ENCODE measurements at regions not wholly inside any gene's neighbourhood (a gene's known extent, or its start where the extent isn't known, plus 50 kb on each side); places are given as distances from the start of the nearest gene placed in this dataset.
A peak's percentile ranks its signal among the peaks of the same experiment; 100 is the strongest.
"Not testable (repeated sequence)": the region's sequence is repeated elsewhere in the genome, so short reads cannot be mapped to it uniquely, and the experiment has no call there.

GRCh38 chr2:198615972-198616371 is 811.6 kb downstream of the PLCL1 start:
- DNase-seq: no peak

DNA sequence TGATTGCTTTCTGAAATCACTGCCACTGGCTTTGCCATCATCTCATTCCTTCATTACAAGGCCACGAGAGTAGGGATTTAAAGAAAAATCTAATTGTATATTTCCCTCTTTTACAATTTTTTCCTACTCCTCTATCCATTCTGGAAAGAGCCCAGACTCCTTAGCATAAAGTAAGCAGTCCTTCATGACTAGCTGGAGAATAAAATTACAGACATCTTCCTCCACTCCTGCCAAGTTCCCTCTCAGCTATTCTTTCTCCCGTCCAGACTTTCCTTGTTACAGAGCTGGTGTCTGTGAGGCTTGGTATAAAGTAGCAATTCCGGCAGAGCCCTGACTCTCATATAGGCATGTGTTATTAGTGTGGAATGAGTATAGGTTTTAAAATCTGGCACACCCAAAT is 806.8 kb downstream of the PLCL1 start:
- DNase-seq: no peak

GRCh38 chr2:198604599-198604998 is 800.2 kb downstream of the PLCL1 start:
- no peak for DNase-seq

GRCh38 chr2:198602986-198603385 is 798.6 kb downstream of the PLCL1 start:
- DNase-seq: not testable (repeated sequence)

DNA sequence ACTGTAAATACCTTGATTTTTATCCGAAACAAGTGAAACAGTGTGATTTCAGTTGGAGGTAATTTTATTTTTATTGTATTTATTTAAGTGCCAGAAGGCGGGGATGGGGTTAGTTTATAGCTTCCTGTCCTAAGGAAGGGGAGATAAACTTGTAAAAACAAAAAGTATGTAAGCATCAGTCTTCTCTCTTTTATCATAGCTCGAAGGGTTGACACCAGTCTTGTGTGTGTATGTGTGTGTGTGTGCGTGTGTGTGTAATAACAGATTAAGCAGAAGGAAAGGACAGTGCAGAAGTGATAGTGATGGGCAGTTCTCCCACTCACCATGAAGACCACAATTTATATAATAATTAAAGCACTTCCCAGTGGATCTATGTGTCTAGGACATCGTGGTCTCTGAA is 793.3 kb downstream of the PLCL1 start:
- no peak for DNase-seq

DNA sequence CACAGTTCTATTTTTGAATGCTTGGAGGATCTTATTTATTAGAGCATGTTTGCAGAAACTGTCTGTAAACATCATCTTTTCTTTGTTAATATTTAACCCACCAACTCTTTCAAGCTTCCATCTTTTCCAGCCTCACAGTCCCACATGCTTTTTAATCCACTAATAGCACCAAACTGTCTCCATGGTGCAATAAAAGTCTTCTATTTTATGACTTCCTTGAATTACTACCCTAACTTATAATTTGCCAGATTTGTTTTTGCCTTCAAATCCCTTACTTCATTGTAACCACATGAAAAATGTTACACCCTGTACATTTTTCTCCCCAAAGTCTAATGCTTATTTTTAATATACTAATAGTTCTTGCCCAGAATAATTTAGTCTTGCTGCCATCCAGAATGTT is 792.6 kb downstream of the PLCL1 start:
- DNase-seq: no peak

DNA sequence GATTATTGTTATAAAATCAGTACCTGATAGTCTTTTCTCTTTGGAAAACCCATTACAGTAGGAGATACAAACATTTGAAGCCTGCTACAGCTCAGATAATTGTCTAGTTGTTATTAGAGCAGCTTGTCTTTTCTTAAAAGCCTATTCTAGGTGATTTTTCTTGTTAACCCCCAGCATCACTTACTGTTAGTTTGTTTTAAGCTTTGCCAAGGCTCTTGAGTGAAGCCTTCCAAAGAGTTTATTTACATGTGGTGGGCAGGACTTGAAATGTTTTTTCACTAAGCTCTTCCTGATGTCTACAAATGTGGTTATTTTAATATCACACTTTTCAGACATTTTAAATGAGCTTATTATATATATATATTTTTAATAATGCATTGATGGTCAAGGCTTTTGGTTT is 791.3 kb downstream of the PLCL1 start:
- DNase-seq: no peak

DNA sequence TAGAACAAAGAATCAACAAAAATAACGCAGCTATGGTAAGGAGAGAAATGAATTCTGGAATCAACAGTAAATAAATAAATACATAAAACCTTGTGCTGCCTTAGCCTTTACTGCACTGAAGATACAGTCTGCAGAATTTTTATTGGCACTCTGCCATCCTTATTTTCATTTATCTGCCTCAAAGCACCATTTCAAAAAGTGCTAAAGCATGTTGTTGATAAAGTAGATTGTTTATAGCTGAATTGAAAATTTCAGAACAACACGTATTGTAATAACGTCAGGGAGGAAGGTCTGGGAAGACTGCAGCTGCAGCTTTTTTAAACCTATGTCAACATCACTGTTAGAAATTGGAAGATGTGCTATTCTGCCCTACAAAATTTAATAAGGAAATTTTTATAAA is 787.2 kb downstream of the PLCL1 start:
- no peak for DNase-seq

- DNase-seq: no peak
These were observed 783.3 kb downstream of the PLCL1 start for GRCh38 chr2:198587741-198588140.

DNA sequence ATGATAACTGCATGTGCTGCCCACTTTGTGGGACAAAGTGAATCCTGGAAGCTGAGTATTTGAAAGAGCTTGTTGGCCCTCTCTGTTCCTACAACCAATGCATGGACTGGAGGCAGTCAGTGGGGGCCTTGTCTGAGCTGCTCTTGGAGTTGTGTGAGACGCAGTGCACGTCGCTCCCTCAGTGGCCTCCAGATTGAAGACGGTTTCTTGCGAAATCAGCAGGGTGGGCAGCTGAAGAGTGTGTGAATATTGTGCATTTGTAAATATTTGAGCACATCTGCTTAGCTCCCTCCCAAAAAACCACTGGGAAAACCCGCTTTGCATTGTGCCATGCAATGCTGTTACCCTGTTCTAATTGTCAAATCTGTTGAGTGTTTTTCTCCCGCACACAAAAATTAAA is 782.8 kb downstream of the PLCL1 start:
- no peak for DNase-seq

DNA sequence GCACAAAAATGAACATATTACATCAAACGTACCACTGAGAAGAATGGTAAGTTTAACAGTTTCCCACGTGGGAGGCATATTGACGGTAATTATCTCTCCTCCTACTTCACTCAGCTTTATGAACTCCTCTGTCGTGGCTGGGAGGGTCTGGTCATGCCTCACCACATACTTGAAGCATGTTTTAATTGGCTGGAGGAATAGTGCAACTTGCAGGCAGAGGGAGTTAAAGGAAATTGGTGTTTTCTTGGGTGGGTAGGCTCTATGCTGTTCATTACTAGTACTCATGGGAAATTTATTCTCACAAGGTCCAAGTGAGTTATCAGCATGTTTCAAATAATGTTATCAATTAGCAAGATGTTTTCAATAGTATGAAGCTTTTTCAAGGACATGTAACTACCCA is 767.0 kb downstream of the PLCL1 start:
- no peak for DNase-seq

DNA sequence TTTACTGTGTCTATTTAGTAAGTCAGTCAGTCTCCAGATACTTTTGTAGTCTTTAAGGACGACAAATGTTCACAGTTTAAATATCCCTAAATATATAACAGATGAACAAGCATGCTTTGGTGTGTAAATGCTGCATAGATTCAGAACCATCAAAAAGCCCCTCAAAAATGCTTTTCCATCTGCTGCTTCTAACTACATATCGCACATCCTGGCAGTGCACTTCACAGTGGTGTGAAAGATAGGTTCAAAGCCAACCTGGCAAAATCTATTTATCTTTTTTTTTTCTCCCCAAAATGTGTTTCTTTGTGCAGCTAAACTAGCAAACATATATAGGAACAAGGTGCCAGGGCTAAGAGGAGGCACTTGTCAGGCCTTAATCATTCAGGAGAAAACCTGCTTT is 753.8 kb downstream of the PLCL1 start:
- no peak for DNase-seq

- no peak for DNase-seq
These were observed 741.7 kb downstream of the PLCL1 start for GRCh38 chr2:198546122-198546521.

DNA sequence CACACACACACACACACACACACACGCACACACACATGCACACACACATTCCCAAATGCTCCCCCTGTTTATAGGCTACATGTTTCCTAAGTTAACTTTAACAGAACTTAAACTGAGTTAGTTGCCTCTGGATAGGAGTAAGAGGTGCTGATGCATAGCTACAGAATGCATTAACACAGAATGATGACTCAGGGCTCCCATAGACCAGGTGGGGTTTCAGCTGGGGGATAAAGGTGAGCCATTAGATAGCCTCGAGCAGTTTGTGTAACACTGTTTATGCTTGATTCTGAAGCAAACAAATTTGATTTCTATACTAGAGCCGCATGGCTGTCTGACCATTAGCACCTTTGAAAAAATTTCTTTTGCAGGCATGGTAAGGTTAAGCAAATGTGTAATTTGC is 741.0 kb downstream of the PLCL1 start:
- no peak for DNase-seq

- DNase-seq: no peak
These were observed 740.1 kb downstream of the PLCL1 start for GRCh38 chr2:198544461-198544860.

DNA sequence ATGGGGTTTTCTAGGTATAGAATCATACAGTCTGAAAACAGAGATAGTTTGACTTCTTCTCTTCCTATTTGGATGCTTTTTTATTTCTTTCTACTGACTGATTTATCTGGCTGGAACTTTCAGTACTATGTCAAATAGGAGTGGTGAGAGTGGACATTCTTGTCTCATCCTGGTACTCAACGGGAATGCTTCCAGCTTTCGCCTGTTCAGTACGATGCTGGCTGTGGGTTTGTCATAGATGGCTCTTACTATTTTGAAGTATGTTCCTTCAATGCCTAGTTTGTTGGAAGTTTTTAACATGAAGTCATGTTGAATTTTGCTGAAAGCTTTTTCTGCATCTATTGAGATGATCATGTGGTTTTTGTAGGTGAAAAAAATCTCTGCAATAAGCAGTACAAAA is 730.4 kb downstream of the PLCL1 start:
- DNase-seq: no peak

- no peak for DNase-seq
These were observed 721.0 kb downstream of the PLCL1 start for GRCh38 chr2:198525211-198525969.

DNA sequence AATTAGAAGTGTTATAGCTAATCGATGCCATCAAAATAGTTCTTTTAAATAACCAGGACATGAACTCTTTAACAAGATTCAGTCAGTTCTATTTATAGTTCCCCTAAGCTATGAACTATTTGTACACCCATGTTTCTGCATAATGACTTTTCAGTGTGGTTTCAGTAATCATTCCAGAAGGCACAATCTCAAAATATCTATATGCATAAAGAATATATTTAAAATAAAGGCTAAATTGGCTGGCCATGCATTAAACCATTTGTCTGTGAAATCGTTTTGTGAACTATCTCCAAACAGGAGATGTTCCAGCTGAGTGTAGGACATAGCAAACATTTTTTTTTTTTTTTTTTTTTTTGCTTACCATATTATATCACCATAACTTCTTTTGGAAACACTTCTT is 719.3 kb downstream of the PLCL1 start:
- no peak for DNase-seq

DNA sequence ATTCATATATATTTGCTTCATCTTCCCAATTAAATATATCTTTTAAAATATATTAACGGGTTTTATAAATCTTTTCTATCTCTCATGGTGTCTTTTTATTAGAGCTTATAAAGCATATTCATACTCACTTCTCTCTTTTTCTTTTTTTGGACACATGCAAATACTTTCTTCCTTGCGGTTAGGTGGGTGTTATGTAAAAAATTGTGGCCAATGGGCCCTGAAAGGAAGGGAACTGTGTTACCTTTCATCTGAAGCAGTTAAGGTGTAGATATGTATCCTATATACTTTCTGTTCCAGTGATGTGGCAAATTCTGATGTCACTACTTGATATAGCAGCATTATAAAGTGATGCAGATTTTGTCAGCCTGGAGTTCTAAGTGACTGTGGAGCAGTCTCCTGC is 714.5 kb downstream of the PLCL1 start:
- no peak for DNase-seq

- no peak for DNase-seq
These were observed 713.6 kb downstream of the PLCL1 start for GRCh38 chr2:198517976-198518375.

DNA sequence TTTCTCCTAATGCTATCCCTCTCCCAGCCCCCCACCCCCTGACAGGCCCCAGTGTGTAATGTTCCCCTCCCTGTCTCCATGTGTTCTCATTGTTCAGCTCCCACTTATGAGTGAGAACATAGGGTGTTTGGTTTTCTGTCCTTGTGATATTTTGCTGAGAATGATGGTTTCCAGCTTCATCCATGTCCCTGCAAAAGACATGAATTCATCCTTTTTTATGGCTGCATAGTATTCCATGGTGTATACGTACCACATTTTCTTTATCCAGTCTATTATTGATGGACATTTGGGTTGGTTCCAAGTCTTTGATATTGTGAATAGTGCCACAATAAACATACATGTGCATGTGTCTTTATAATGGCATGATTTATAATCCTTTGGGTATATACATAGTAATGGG is 704.2 kb downstream of the PLCL1 start:
- DNase-seq: not testable (repeated sequence)

DNA sequence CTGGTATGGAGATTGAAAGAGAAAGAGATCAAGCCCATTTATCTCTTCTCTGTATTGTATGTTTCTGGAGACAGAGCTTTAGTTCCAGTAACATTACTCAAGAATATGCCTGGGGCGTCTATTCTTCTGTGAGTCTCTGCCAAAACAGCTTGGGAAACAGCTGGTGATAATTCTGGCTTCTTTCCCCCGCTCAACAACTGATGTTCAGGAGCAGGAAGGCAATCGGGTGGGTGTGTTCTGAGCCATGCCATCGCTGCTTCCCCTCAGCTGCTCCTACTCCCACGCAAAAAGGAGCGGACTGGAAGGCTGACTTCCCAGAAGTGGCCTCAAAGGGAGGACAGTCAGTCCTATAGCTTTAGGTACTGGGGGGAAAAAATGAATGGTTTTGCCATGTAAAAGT is 695.1 kb downstream of the PLCL1 start:
- peak; percentile 59 for DNase-seq

DNA sequence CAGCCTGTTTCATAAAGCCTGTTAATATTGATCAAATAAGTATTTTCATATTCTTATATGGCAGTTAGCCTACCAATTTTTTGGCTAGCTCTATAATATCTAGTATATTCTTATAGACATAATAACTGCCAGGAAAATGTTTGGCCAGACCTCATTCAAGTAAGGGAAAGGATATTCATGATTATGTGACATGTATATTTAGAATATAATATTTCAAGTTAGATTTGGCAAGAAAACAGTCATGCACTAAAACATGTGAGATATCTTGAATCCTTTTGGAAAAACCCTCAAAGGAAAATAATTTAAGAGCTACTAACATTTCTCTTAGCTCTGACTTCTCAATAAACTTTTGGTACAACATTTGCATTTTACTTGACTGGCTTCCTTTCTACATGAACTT is 694.1 kb downstream of the PLCL1 start:
- DNase-seq: no peak

- DNase-seq: no peak
These were observed 693.7 kb downstream of the PLCL1 start for GRCh38 chr2:198498048-198498447.

DNA sequence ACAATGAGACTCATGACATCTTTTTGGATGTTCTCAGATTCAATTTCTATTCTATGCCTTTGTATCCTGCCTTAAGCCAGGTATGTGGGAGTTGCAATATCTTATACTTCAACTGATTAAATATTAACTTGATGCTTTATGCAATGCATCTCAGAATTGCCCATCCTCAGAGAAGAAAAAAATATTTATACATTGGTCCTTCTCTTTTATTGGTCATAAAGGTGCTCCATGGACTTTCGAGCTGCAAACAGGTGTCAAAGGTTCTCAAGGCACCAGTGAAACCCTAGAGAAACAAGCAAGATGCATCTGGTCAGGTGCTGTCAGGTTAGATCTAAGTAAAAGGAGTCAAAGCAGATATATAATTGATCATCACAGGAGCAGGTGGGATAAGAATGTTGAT is 690.5 kb downstream of the PLCL1 start:
- no peak for DNase-seq

Measured in occipital lobe (tissue), 1 donor.